ENCODE measurements at regions not wholly inside any gene's neighbourhood (a gene's known extent, or its start where the extent isn't known, plus 50 kb on each side); places are given as distances from the start of the nearest gene placed in this dataset.

- no peak overlapping the region for H3K4me3 ChIP-seq
- no peak overlapping the region for H3K27ac ChIP-seq
- in situ Hi-C loops (cut with MboI; ENCODE audit: low pct_unique_long_range_greater_than_20kb in 2 of 9, low sequenced_read_pairs in 9 of 9, unreplicated experiment in 9 of 9), result loop anchor here in 2 of 9 experiments (25.0 kb wide), 1 partner anchor 744 kb away; no protein-coding TSS in a partner anchor
- ATAC-seq (replicated peaks in 6 of 8), result no peak
- H3K4me1 ChIP-seq (replicated peaks in 1 of 2), result peaks cover 51 to 65% of the 10 kb centered on the region in 2 donors
- WGBS, 10 experiments, result 50 to 93% (median 80%) methylated on average over 1 to 3 of the region's 3 CpGs; no CpG with 5 or more reads in 4 of the 10 experiments
Measured at GRCh38 chr15:77855871-77856270, 221.6 kb downstream of the TBC1D2B start.

GRCh38 chr15:77854980-77855379 lies 222.3 kb upstream of the LINGO1 start:
- no peak overlapping the region for H3K4me3 ChIP-seq
- peak in 1 of 8 experiments; percentile 55 for ATAC-seq (replicated peaks in 6 of 8)
- H3K27ac ChIP-seq, result no peak overlapping the region
- in situ Hi-C loops (cut with MboI; ENCODE audit: low pct_unique_long_range_greater_than_20kb in 2 of 9, low sequenced_read_pairs in 9 of 9, unreplicated experiment in 9 of 9), result loop anchor here in 2 of 9 experiments (25.0 kb wide), 1 partner anchor 743 kb away; no protein-coding TSS in a partner anchor
- peaks cover 48 to 62% of the 10 kb centered on the region in 2 donors for H3K4me1 ChIP-seq (replicated peaks in 1 of 2)

- Histone ChIP-seq H3K27ac (peak overlapping the region in 1 of 2 donors; percentile 15), H3K4me3 (no peak overlapping the region), H3K4me1 (replicated peaks in 1 of 2) (peaks cover 40 to 54% of the 10 kb centered on the region in 2 donors)
- no peak for ATAC-seq (replicated peaks in 6 of 8)
- in situ Hi-C loops (cut with MboI; ENCODE audit: low pct_unique_long_range_greater_than_20kb in 2 of 9, low sequenced_read_pairs in 9 of 9, unreplicated experiment in 9 of 9), result loop anchor here in 2 of 9 experiments (25.0 kb wide), 1 partner anchor 742 kb away; no protein-coding TSS in a partner anchor
- WGBS, 10 experiments, result 20 to 100% (median 40%) methylated on average over 1 to 2 of the region's 6 CpGs; no CpG with 5 or more reads in 7 of the 10 experiments
Measured at GRCh38 chr15:77853910-77854309, 221.2 kb upstream of the LINGO1 start.

GRCh38 chr15:77853008-77853328 lies 220.3 kb upstream of the LINGO1 start:
- in situ Hi-C loops (cut with MboI; ENCODE audit: low pct_unique_long_range_greater_than_20kb in 2 of 9, low sequenced_read_pairs in 9 of 9, unreplicated experiment in 9 of 9), result loop anchor here in 2 of 9 experiments (25.0 kb wide), 1 partner anchor 741 kb away; no protein-coding TSS in a partner anchor
- WGBS, 10 experiments, result 10 to 83% (median 22%) methylated on average over 1 to 4 of the region's 7 CpGs; no CpG with 5 or more reads in 5 of the 10 experiments
- Histone ChIP-seq H3K4me1 (replicated peaks in 1 of 2) (peaks cover 34 to 46% of the 10 kb centered on the region in 2 donors), H3K4me3 (no peak overlapping the region), H3K27ac (peak overlapping the region; percentile 71 to 80)
- ATAC-seq (replicated peaks in 6 of 8), result peak in 1 of 8 experiments; percentile 27

- 0 to 85% (median 35%) methylated on average over 1 to 12 of the region's 23 CpGs; no CpG with 5 or more reads in 4 of the 10 experiments for WGBS, 10 experiments
- Histone ChIP-seq H3K4me3 (no peak overlapping the region), H3K27ac (peak overlapping the region; percentile 77 to 80), H3K4me1 (replicated peaks in 1 of 2) (peaks cover 32 to 40% of the 10 kb centered on the region in 2 donors)
- in situ Hi-C loops (cut with MboI; ENCODE audit: low pct_unique_long_range_greater_than_20kb in 2 of 9, low sequenced_read_pairs in 9 of 9, unreplicated experiment in 9 of 9), result loop anchor here in 2 of 9 experiments (25.0 kb wide), 1 partner anchor 740 kb away; no protein-coding TSS in a partner anchor
- ATAC-seq (replicated peaks in 6 of 8), result peak; percentile 27 to 89 (median 78)
Measured at GRCh38 chr15:77852241-77853007, 219.7 kb upstream of the LINGO1 start.

GRCh38 chr15:77851691-77852090 lies 219.0 kb upstream of the LINGO1 start:
- peak in 5 of 8 experiments; percentile 54 to 66 (median 60) for ATAC-seq (replicated peaks in 6 of 8)
- in situ Hi-C loops (cut with MboI; ENCODE audit: low pct_unique_long_range_greater_than_20kb in 2 of 9, low sequenced_read_pairs in 9 of 9, unreplicated experiment in 9 of 9), result loop anchor here in 2 of 9 experiments (25.0 kb wide), 1 partner anchor 739 kb away; no protein-coding TSS in a partner anchor
- Histone ChIP-seq H3K4me3 (no peak overlapping the region), H3K4me1 (replicated peaks in 1 of 2) (peaks cover 25 to 33% of the 10 kb centered on the region in 2 donors), H3K27ac (peak overlapping the region; percentile 49 to 77)
- WGBS, 10 experiments, result 9 to 49% (median 31%) methylated on average over 2 to 4 of the region's 6 CpGs; no CpG with 5 or more reads in 4 of the 10 experiments

- ATAC-seq (replicated peaks in 6 of 8), result no peak
- Histone ChIP-seq H3K4me3 (no peak overlapping the region), H3K27ac (peak overlapping the region in 1 of 2 donors; percentile 77), H3K4me1 (replicated peaks in 1 of 2) (peaks cover 24 to 33% of the 10 kb centered on the region in 2 donors)
- in situ Hi-C loops (cut with MboI; ENCODE audit: low pct_unique_long_range_greater_than_20kb in 2 of 9, low sequenced_read_pairs in 9 of 9, unreplicated experiment in 9 of 9), result loop anchor here in 2 of 9 experiments (25.0 kb wide), 1 partner anchor 739 kb away; no protein-coding TSS in a partner anchor
- WGBS, 10 experiments, result 20 to 80% (median 35%) methylated on average over 1 to 3 of the region's 7 CpGs; no CpG with 5 or more reads in 4 of the 10 experiments
Measured at GRCh38 chr15:77851086-77851485, 218.4 kb upstream of the LINGO1 start.

GRCh38 chr15:77846986-77847385 lies 214.3 kb upstream of the LINGO1 start:
- no peak for ATAC-seq (replicated peaks in 6 of 8)
- H3K4me1 ChIP-seq (replicated peaks in 1 of 2), result peaks cover 11 to 12% of the 10 kb centered on the region in 2 donors
- in situ Hi-C loops (cut with MboI; ENCODE audit: low pct_unique_long_range_greater_than_20kb in 2 of 9, low sequenced_read_pairs in 9 of 9, unreplicated experiment in 9 of 9), result no loop called here
- H3K4me3 ChIP-seq, result no peak overlapping the region
- WGBS, 10 experiments, result 0 to 100% (median 77%) methylated on average over 2 of the region's 2 CpGs; no CpG with 5 or more reads in 1 of the 10 experiments
- H3K27ac ChIP-seq, result no peak overlapping the region

GRCh38 chr15:77846360-77846759 lies 213.6 kb upstream of the LINGO1 start:
- Histone ChIP-seq H3K4me1 (replicated peaks in 1 of 2) (peaks cover 5 to 6% of the 10 kb centered on the region in 2 donors), H3K4me3 (no peak overlapping the region), H3K27ac (no peak overlapping the region)
- ATAC-seq (replicated peaks in 6 of 8), result no peak
- WGBS, 10 experiments, result 0 to 61% (median 29%) methylated on average over 1 to 2 of the region's 2 CpGs
- in situ Hi-C loops (cut with MboI; ENCODE audit: low pct_unique_long_range_greater_than_20kb in 2 of 9, low sequenced_read_pairs in 9 of 9, unreplicated experiment in 9 of 9), result no loop called here

- ATAC-seq (replicated peaks in 6 of 8), result no peak
Measured at GRCh38 chr15:77844798-77845446, 212.2 kb upstream of the LINGO1 start.

GRCh38 chr15:77843546-77843945 lies 210.8 kb upstream of the LINGO1 start:
- in situ Hi-C loops (cut with MboI; ENCODE audit: low pct_unique_long_range_greater_than_20kb in 2 of 9, low sequenced_read_pairs in 9 of 9, unreplicated experiment in 9 of 9), result no loop called here
- ATAC-seq (replicated peaks in 6 of 8), result no peak
- Histone ChIP-seq H3K4me3 (no peak overlapping the region), H3K4me1 (replicated peaks in 1 of 2) (peaks cover 0 to 8% of the 10 kb centered on the region in 2 donors), H3K27ac (no peak overlapping the region)
- WGBS, 10 experiments, result 15 to 87% (median 57%) methylated on average over 3 to 5 of the region's 5 CpGs

More at GRCh38 chr15:77844798-77845446, 212.2 kb upstream of the LINGO1 start:
- Histone ChIP-seq H3K4me3 (no peak overlapping the region), H3K4me1 (replicated peaks in 1 of 2) (peaks cover 0 to 8% of the 10 kb centered on the region in 2 donors), H3K27ac (no peak overlapping the region)
- 5 to 83% (median 48%) methylated on average over 2 to 3 of the region's 3 CpGs; no CpG with 5 or more reads in 3 of the 10 experiments for WGBS, 10 experiments
- in situ Hi-C loops (cut with MboI; ENCODE audit: low pct_unique_long_range_greater_than_20kb in 2 of 9, low sequenced_read_pairs in 9 of 9, unreplicated experiment in 9 of 9), result no loop called here

GRCh38 chr15:77840991-77841775 lies 208.5 kb upstream of the LINGO1 start:
- H3K4me3 ChIP-seq, result no peak overlapping the region
- in situ Hi-C loops (cut with MboI; ENCODE audit: low pct_unique_long_range_greater_than_20kb in 2 of 9, low sequenced_read_pairs in 9 of 9, unreplicated experiment in 9 of 9), result no loop called here
- peaks cover 0 to 8% of the 10 kb centered on the region in 2 donors for H3K4me1 ChIP-seq (replicated peaks in 1 of 2)
- 12 to 92% (median 65%) methylated on average over 1 to 9 of the region's 11 CpGs; no CpG with 5 or more reads in 1 of the 10 experiments for WGBS, 10 experiments
- peak in 1 of 8 experiments; percentile 55 for ATAC-seq (replicated peaks in 6 of 8)
- H3K27ac ChIP-seq, result no peak overlapping the region
